HCT116 (cell line): ENCODE measurements at regions not wholly inside any gene's neighbourhood (a gene's known extent, or its start where the extent isn't known, plus 50 kb on each side); places are given as distances from the start of the nearest gene placed in this dataset.

Experiments
- ATAC-seq: fragments of 200-7000 bp; cut with Tn5 transposase; 2 replicates; pipeline ENCODE4 v1.9.1; 2020; ENCODE audit warnings: mild to moderate bottlenecking, moderate library complexity
- BruUV-seq: library from RNA; stranded (reverse); fragments of 400-500 nt; replicated peaks from 2 replicates; lab custom pipeline; 2021; lab: Mats Ljungman, UMichigan
- CTCF ChIA-PET: fragments of 300-600 bp; sonication (Branson Sonifier 250); formaldehyde crosslinking; loops from one replicate; lab custom pipeline; 2021; ENCODE audit warnings: antibody characterized with exemption; lab: Charles Lee
- POLR2A ChIA-PET: fragments of 300-600, 350-600 bp; sonication (Branson Sonifier 250); formaldehyde crosslinking; loops from one replicate; lab custom pipeline; 2021; ENCODE audit warnings: antibody characterized with exemption; lab: Charles Lee
- RAD21 ChIA-PET, 2 experiments: fragments of 300-600 bp; sonication (Branson Sonifier 250); formaldehyde crosslinking; loops; one replicate each; lab custom pipeline; 2023; ENCODE audit warnings: low total read pairs in 2 of 2; ENCODE audit not compliant: uncharacterized antibody in 2 of 2, unreplicated experiment in 2 of 2, low non-redundant PET in 1 of 2; lab: Charles Lee
- DNase-seq: peaks from one replicate; pipeline ENCODE4 v3.0.0-alpha.2; 2010; ENCODE audit warnings: low read depth, low spot score
- H2AFZ ChIP-seq: fragments of 200-600 bp; shearing (Covaris generic), sonication (generic); 2 replicates; pipeline ENCODE4 v1.6.1; 2017; ENCODE audit warnings: low read depth, mixed run types, mixed read lengths, antibody characterized with exemption, low read length; ENCODE audit not compliant: poor library complexity, severe bottlenecking
- H3K27ac ChIP-seq: 2 replicates; pipeline ENCODE4 v1.5.1; 2012; ENCODE audit warnings: low read depth, low read length
- H3K27me3 ChIP-seq: fragments of 200-600 bp; sonication (generic); 2 replicates; pipeline ENCODE4 v1.6.1; 2016; ENCODE audit warnings: mixed run types, low read length, mixed read lengths; ENCODE audit not compliant: insufficient read depth
- H3K36me3 ChIP-seq, 2 experiments: fragments of 200-500 bp in 1 of 2; fragments of 200-600 bp in 1 of 2; sonication (Bioruptor generic) in 1 of 2; sonication (generic) in 1 of 2; 2 replicates each; pipeline versions ENCODE4 v1.5.1 to v1.6.1; 2014 to 2016; ENCODE audit warnings: low read length in 2 of 2, inconsistent platforms in 1 of 2, mixed read lengths in 1 of 2, mixed run types in 1 of 2; ENCODE audit not compliant: insufficient read depth in 2 of 2, control insufficient read depth in 1 of 2
- H3K4me1 ChIP-seq, 2 experiments: fragments of 200-600 bp in 1 of 2; sonication (generic) in 1 of 2; 2 replicates each; pipeline versions ENCODE4 v1.5.1 to v1.6.1; 2012 to 2017; ENCODE audit warnings: low read length in 2 of 2, inconsistent platforms in 1 of 2, mild to moderate bottlenecking in 1 of 2, mixed read lengths in 1 of 2, mixed run types in 1 of 2, moderate library complexity in 1 of 2; ENCODE audit not compliant: insufficient read depth in 2 of 2, control insufficient read depth in 1 of 2
- H3K4me2 ChIP-seq: fragments of 200-600 bp; sonication (generic); 2 replicates; pipeline ENCODE4 v1.6.1; 2017; ENCODE audit warnings: mixed run types, low read length, mixed read lengths
- H3K4me3 ChIP-seq, 2 experiments: fragments of 200-600 bp in 1 of 2; sonication (generic) in 1 of 2; replicated peaks in 1 of 2; 2 replicates each; pipeline ENCODE4 v1.5.1; 2011 to 2016; ENCODE audit warnings: low read length in 2 of 2, control low read depth in 1 of 2, low read depth in 1 of 2, mild to moderate bottlenecking in 1 of 2, mixed read lengths in 1 of 2, mixed run types in 1 of 2
- H3K79me2 ChIP-seq: fragments of 200-600 bp; sonication (generic); 2 replicates; pipeline ENCODE4 v1.6.1; 2017; ENCODE audit warnings: mild to moderate bottlenecking, mixed run types, low read length, moderate library complexity, mixed read lengths; ENCODE audit not compliant: insufficient read depth
- H3K9ac ChIP-seq: fragments of 200-600 bp; sonication (generic); 2 replicates; pipeline ENCODE4 v1.6.1; 2016; ENCODE audit warnings: low read length, mixed read lengths
- H3K9me2 ChIP-seq: fragments of 200-600 bp; sonication (generic), shearing (Covaris generic); 2 replicates; pipeline ENCODE4 v1.6.1; 2017; ENCODE audit warnings: mixed run types, mild to moderate bottlenecking, moderate library complexity; ENCODE audit not compliant: insufficient read depth
- H3K9me3 ChIP-seq, 2 experiments: fragments of 200-500 bp in 1 of 2; fragments of 200-600 bp in 1 of 2; sonication (Bioruptor generic) in 1 of 2; sonication (generic) in 1 of 2; 2 replicates each; pipeline ENCODE4 v1.6.1; 2014 to 2017; ENCODE audit warnings: low read length in 2 of 2, mixed read lengths in 2 of 2, inconsistent platforms in 1 of 2, low read depth in 1 of 2, mild to moderate bottlenecking in 1 of 2, mixed run types in 1 of 2, moderate library complexity in 1 of 2; ENCODE audit not compliant: control insufficient read depth in 1 of 2, insufficient read depth in 1 of 2
- H4K20me1 ChIP-seq: fragments of 200-600 bp; sonication (generic), shearing (Covaris generic); 2 replicates; pipeline ENCODE4 v1.6.1; 2017; ENCODE audit warnings: mixed run types, mild to moderate bottlenecking, moderate library complexity; ENCODE audit not compliant: insufficient read depth
- ATF3 ChIP-seq: IDR thresholded peaks from 2 replicates; pipeline ENCODE4 v1.6.1; 2012
- CBX3 ChIP-seq: IDR thresholded peaks from 2 replicates; pipeline ENCODE4 v1.6.1; 2012; ENCODE audit warnings: low read depth
- CEBPB ChIP-seq: IDR thresholded peaks from 2 replicates; pipeline ENCODE4 v1.6.1; 2012; ENCODE audit warnings: low read depth
- CTCF ChIP-seq, 3 experiments: fragments of 200-600 bp in 1 of 3; sonication (generic) in 1 of 3; IDR thresholded peaks in 2 of 3; conservative IDR thresholded peaks in 1 of 3; 2 replicates each; pipeline ENCODE4 v1.5.1; 2012 to 2017; ENCODE audit warnings: low read depth in 2 of 3, low read length in 2 of 3, antibody characterized with exemption in 1 of 3, borderline replicate concordance in 1 of 3, control low read depth in 1 of 3, mild to moderate bottlenecking in 1 of 3, mixed read lengths in 1 of 3, mixed run types in 1 of 3, moderate library complexity in 1 of 3; ENCODE audit not compliant: insufficient read depth in 1 of 3
- EGR1 ChIP-seq: IDR thresholded peaks from 2 replicates; pipeline ENCODE4 v1.6.1; 2012; ENCODE audit warnings: low read depth
- ELF1 ChIP-seq: IDR thresholded peaks from 2 replicates; pipeline ENCODE4 v1.6.1; 2012; ENCODE audit warnings: low read depth, borderline replicate concordance
- EZH2 ChIP-seq: fragments of 200-600 bp; sonication (generic); IDR thresholded peaks from 2 replicates; pipeline ENCODE4 v1.6.1; 2017; ENCODE audit warnings: antibody characterized with exemption, mixed run types
- EZH2phosphoT487 ChIP-seq: fragments of 200-600 bp; IDR thresholded peaks from 2 replicates; pipeline ENCODE4 v1.6.1; 2018; ENCODE audit warnings: antibody characterized with exemption, borderline replicate concordance
- FOSL1 ChIP-seq: IDR thresholded peaks from 2 replicates; pipeline ENCODE4 v1.6.1; 2012; ENCODE audit warnings: low read depth
- POLR2A ChIP-seq: IDR thresholded peaks from 2 replicates; pipeline ENCODE4 v1.7.0; 2011; ENCODE audit warnings: borderline replicate concordance; ENCODE audit not compliant: insufficient read depth, insufficient read length; ENCODE audit errors: extremely low read depth
- SIN3A ChIP-seq: IDR thresholded peaks from 2 replicates; pipeline ENCODE4 v1.6.1; 2012; ENCODE audit warnings: low read depth
- SP1 ChIP-seq: IDR thresholded peaks from 2 replicates; pipeline ENCODE4 v1.6.1; 2012; ENCODE audit warnings: low read depth
- SRF ChIP-seq: IDR thresholded peaks from 2 replicates; pipeline ENCODE4 v1.6.1; 2012; ENCODE audit warnings: low read depth
- YY1 ChIP-seq: IDR thresholded peaks from 2 replicates; pipeline ENCODE4 v1.6.1; 2011; ENCODE audit warnings: low read length, low read depth, moderate library complexity, mild to moderate bottlenecking; ENCODE audit not compliant: insufficient replicate concordance; ENCODE audit errors: extremely low read depth
- ZFX ChIP-seq: fragments of 450-650 bp; IDR thresholded peaks from 2 replicates; pipeline ENCODE4 v1.6.1; 2017
- ZNF274 ChIP-seq: fragments of 200-500 bp; sonication (Bioruptor generic); IDR thresholded peaks from 2 replicates; pipeline ENCODE4 v1.6.1; 2014; ENCODE audit warnings: mild to moderate bottlenecking, low read depth, low read length, inconsistent platforms
- intact Hi-C: fragments of 100-400 bp; cut with micrococcal nuclease; formaldehyde crosslinking; loops from 2 replicates; pipeline ENCODE4 v1.10.0; 2022
- TF ChIP-seq, protein P1 (sequence below): IDR thresholded peaks from 2 replicates; pipeline ENCODE4 v1.6.1; 2011; ENCODE audit warnings: mild to moderate bottlenecking, low read length, moderate library complexity; ENCODE audit not compliant: insufficient replicate concordance; ENCODE audit errors: extremely low read depth
- TF ChIP-seq, protein P2 (sequence below): IDR thresholded peaks from 2 replicates; pipeline ENCODE4 v1.6.1; 2012

DNA sequence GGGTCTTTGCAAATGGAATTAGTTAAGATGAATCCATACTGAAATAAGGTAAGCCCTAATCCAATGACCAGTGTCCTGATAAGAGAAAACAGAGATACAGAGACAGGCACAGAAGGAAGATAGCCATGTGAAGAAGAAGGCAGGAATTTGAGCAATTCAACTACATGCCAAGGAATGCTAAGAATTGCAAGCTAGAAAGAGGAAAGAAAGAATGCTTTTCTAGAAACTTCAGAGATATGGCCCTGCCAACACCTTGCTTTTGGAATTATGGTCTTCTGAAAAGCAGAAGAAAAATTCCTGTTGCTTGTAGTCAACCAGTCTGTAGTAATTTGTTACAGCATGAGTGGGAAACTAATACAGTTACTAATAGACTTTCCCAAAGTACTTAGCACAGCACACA, 111.3 kb downstream of the SLC17A6 start:
- no peak overlapping the region for H3K4me3 ChIP-seq
- H3K36me3 ChIP-seq: no peaks in the 10 kb centered on the region
- DNase-seq (no peak), ATAC-seq (no peak)
- H3K27ac ChIP-seq: no peak overlapping the region
- intact Hi-C loops: no loop called here
- H3K9me2 ChIP-seq: no peaks in the 10 kb centered on the region
- H3K9me3 ChIP-seq: no peaks in the 10 kb centered on the region
- H3K79me2 ChIP-seq: no peaks in the 10 kb centered on the region
- ChIA-PET CTCF (no interaction called here), POLR2A (no interaction called here), RAD21 (no interaction called here)
- H3K27me3 ChIP-seq: no peaks in the 10 kb centered on the region
- no TSS peak for BruUV-seq
- no peak for TF ChIP-seq CTCF (IDR thresholded peaks at IDR 0.05 in 2 of 3, conservative IDR thresholded peaks at IDR 0.05 in 1 of 3; ENCODE audit: borderline replicate concordance in 1 of 3, insufficient read depth in 1 of 3, low read depth in 2 of 3, low read length in 2 of 3)
- TF ChIP-seq YY1: no peak
- no peak for TF ChIP-seq POLR2A
- no peak for TF ChIP-seq CBX3
- no peak overlapping the region for H2AFZ ChIP-seq
- no peak overlapping the region for H3K9ac ChIP-seq
- no peak overlapping the region for H3K4me2 ChIP-seq
- no peaks in the 10 kb centered on the region for H4K20me1 ChIP-seq
- no peaks in the 10 kb centered on the region for H3K4me1 ChIP-seq

GRCh38 chr11:22444076-22444475, 105.9 kb downstream of the SLC17A6 start:
- ChIA-PET POLR2A (no interaction called here), RAD21 (no interaction called here), CTCF (no interaction called here)
- Histone ChIP-seq H4K20me1 (no peaks in the 10 kb centered on the region), H3K4me2 (no peak overlapping the region), H3K9me3 (no peaks in the 10 kb centered on the region), H3K4me1 (no peaks in the 10 kb centered on the region), H3K9me2 (no peaks in the 10 kb centered on the region), H3K9ac (no peak overlapping the region), H3K79me2 (no peaks in the 10 kb centered on the region), H2AFZ (no peak overlapping the region), H3K27ac (no peak overlapping the region), H3K4me3 (no peak overlapping the region), H3K27me3 (no peaks in the 10 kb centered on the region), H3K36me3 (no peaks in the 10 kb centered on the region)
- intact Hi-C loops: no loop called here
- DNase-seq (no peak), ATAC-seq (no peak)
- BruUV-seq: no TSS peak
- TF ChIP-seq, protein P1, sequence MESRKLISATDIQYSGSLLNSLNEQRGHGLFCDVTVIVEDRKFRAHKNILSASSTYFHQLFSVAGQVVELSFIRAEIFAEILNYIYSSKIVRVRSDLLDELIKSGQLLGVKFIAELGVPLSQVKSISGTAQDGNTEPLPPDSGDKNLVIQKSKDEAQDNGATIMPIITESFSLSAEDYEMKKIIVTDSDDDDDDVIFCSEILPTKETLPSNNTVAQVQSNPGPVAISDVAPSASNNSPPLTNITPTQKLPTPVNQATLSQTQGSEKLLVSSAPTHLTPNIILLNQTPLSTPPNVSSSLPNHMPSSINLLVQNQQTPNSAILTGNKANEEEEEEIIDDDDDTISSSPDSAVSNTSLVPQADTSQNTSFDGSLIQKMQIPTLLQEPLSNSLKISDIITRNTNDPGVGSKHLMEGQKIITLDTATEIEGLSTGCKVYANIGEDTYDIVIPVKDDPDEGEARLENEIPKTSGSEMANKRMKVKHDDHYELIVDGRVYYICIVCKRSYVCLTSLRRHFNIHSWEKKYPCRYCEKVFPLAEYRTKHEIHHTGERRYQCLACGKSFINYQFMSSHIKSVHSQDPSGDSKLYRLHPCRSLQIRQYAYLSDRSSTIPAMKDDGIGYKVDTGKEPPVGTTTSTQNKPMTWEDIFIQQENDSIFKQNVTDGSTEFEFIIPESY: no peak
- TF ChIP-seq SP1 (no peak), SRF (no peak), ZNF274 (no peak), YY1 (no peak), SIN3A (no peak), EGR1 (no peak), FOSL1 (no peak), POLR2A (no peak), ATF3 (no peak), EZH2phosphoT487 (no peak), EZH2 (no peak), ELF1 (no peak), ZFX (no peak), CEBPB (no peak)
- TF ChIP-seq, protein P2, sequence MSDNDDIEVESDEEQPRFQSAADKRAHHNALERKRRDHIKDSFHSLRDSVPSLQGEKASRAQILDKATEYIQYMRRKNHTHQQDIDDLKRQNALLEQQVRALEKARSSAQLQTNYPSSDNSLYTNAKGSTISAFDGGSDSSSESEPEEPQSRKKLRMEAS: no peak
